Osteocyte (in vitro differentiated cells): ENCODE measurements at regions not wholly inside any gene's neighbourhood (a gene's known extent, or its start where the extent isn't known, plus 50 kb on each side); places are given as distances from the start of the nearest gene placed in this dataset.

Source experiments
- DNase-seq: peaks from one replicate; pipeline ENCODE4 v3.0.0; 2021; ENCODE audit warnings: mixed read lengths; ENCODE audit not compliant: unreplicated experiment; ENCODE audit errors: extremely low spot score
- H3K27ac Mint-ChIP-seq: one replicate; pipeline ENCODE4 v1.8.0; 2021; ENCODE audit warnings: mild to moderate bottlenecking, mixed read lengths; ENCODE audit not compliant: unreplicated experiment
- H3K27me3 Mint-ChIP-seq: one replicate; pipeline ENCODE4 v1.8.0; 2021; ENCODE audit warnings: mixed read lengths; ENCODE audit not compliant: unreplicated experiment
- H3K36me3 Mint-ChIP-seq: one replicate; pipeline ENCODE4 v1.8.0; 2021; ENCODE audit warnings: mixed read lengths; ENCODE audit not compliant: unreplicated experiment
- H3K4me1 Mint-ChIP-seq: one replicate; pipeline ENCODE4 v1.8.0; 2021; ENCODE audit warnings: mixed read lengths; ENCODE audit not compliant: unreplicated experiment
- H3K4me3 Mint-ChIP-seq: one replicate; pipeline ENCODE4 v1.8.0; 2021; ENCODE audit warnings: mild to moderate bottlenecking, moderate library complexity, mixed read lengths; ENCODE audit not compliant: unreplicated experiment
- H3K9me3 Mint-ChIP-seq: one replicate; pipeline ENCODE4 v1.8.0; 2021; ENCODE audit warnings: mixed read lengths; ENCODE audit not compliant: unreplicated experiment
- CTCF ChIP-seq: fragments of 200-600 bp; sonication (generic); IDR thresholded peaks from 2 replicates; pipeline ENCODE4 v1.5.0; 2021; ENCODE audit warnings: antibody characterized with exemption, mild to moderate bottlenecking, moderate library complexity

- TF ChIP-seq CTCF: no peak
These were observed 987.2 kb upstream of the CDH2 start for GRCh38 chr18:29164020-29164706.

GRCh38 chr18:29163596-29163995, 986.7 kb upstream of the CDH2 start:
- Mint-ChIP-seq H3K4me3 (no peak overlapping the region), H3K27ac (peak overlapping the region; percentile 94), H3K27me3 (no peaks in the 10 kb centered on the region), H3K9me3 (peaks cover 9% of the 10 kb centered on the region), H3K36me3 (no peaks in the 10 kb centered on the region), H3K4me1 (peaks cover 52% of the 10 kb centered on the region)
- no peak for DNase-seq
- TF ChIP-seq CTCF: no peak

More at GRCh38 chr18:29164020-29164706, 987.2 kb upstream of the CDH2 start:
- Mint-ChIP-seq H3K36me3 (no peaks in the 10 kb centered on the region), H3K27me3 (no peaks in the 10 kb centered on the region), H3K9me3 (peaks cover 15% of the 10 kb centered on the region), H3K4me1 (peaks cover 52% of the 10 kb centered on the region), H3K27ac (peak overlapping the region; percentile 94), H3K4me3 (no peak overlapping the region)
- no peak for DNase-seq

GRCh38 chr18:29161429-29161828, 984.5 kb upstream of the CDH2 start:
- Mint-ChIP-seq H3K36me3 (no peaks in the 10 kb centered on the region), H3K9me3 (no peaks in the 10 kb centered on the region), H3K27me3 (no peaks in the 10 kb centered on the region), H3K27ac (no peak overlapping the region), H3K4me1 (peaks cover 62% of the 10 kb centered on the region), H3K4me3 (no peak overlapping the region)
- no peak for DNase-seq
- no peak for TF ChIP-seq CTCF

- Mint-ChIP-seq H3K27ac (no peak overlapping the region), H3K36me3 (no peaks in the 10 kb centered on the region), H3K27me3 (no peaks in the 10 kb centered on the region), H3K4me1 (peaks cover 59% of the 10 kb centered on the region), H3K9me3 (no peaks in the 10 kb centered on the region), H3K4me3 (no peak overlapping the region)
- TF ChIP-seq CTCF: no peak
- DNase-seq: no peak
These were observed 983.2 kb upstream of the CDH2 start for GRCh38 chr18:29160170-29160569.

- no peak overlapping the region for H3K27ac Mint-ChIP-seq
- peaks cover 52% of the 10 kb centered on the region for H3K4me1 Mint-ChIP-seq
- peaks cover 2% of the 10 kb centered on the region for H3K36me3 Mint-ChIP-seq
- no peak for TF ChIP-seq CTCF
- no peak overlapping the region for H3K4me3 Mint-ChIP-seq
- no peak for DNase-seq
- no peaks in the 10 kb centered on the region for H3K9me3 Mint-ChIP-seq
- H3K27me3 Mint-ChIP-seq: no peaks in the 10 kb centered on the region
These were observed 981.0 kb upstream of the CDH2 start for GRCh38 chr18:29157905-29158304.
